H1 (cell line): ENCODE measurements at regions not wholly inside any gene's neighbourhood (a gene's known extent, or its start where the extent isn't known, plus 50 kb on each side); places are given as distances from the start of the nearest gene placed in this dataset.

ENCODE experiments used
- CTCF ChIA-PET: fragments of 300-600 bp; sonication (Branson Sonifier 250); formaldehyde crosslinking; loops from one replicate; lab custom pipeline; 2021; ENCODE audit not compliant: partially characterized antibody; lab: Charles Lee
- POLR2A ChIA-PET: fragments of 300-600 bp; sonication (Branson Sonifier 250); formaldehyde crosslinking; loops from one replicate; lab custom pipeline; 2021; ENCODE audit warnings: inconsistent platforms; ENCODE audit not compliant: partially characterized antibody; lab: Charles Lee
- DNase-seq, 2 experiments: peaks; one replicate each; pipeline versions ENCODE4 v3.0.0 to v3.0.0-alpha.2; 2010 to 2022; ENCODE audit warnings: low spot score in 2 of 2, low read depth in 1 of 2, mixed read lengths in 1 of 2
- FAIRE-seq: peaks from 2 replicates; lab custom pipeline; 2011; peaks lifted over from hg19 to GRCh38; lab: Jason Lieb, UNC
- H2AFZ ChIP-seq: 2 replicates; pipeline ENCODE4 v1.8.1; 2012; ENCODE audit warnings: low read length, inconsistent platforms
- H2AK5ac ChIP-seq: 2 replicates; pipeline ENCODE4 v1.6.1; 2013; ENCODE audit warnings: low read depth, low read length
- H2BK120ac ChIP-seq: replicated peaks from 2 replicates; pipeline ENCODE3; 2013; ENCODE audit warnings: low read depth, low read length, inconsistent platforms
- H2BK12ac ChIP-seq: 2 replicates; pipeline ENCODE4 v1.6.1; 2013; ENCODE audit warnings: low read depth, low read length
- H2BK15ac ChIP-seq: 2 replicates; pipeline ENCODE4 v1.6.1; 2013; ENCODE audit warnings: low read length
- H2BK20ac ChIP-seq: 2 replicates; pipeline ENCODE4 v1.6.1; 2013; ENCODE audit warnings: low read length
- H2BK5ac ChIP-seq: 2 replicates; pipeline ENCODE4 v1.6.1; 2013; ENCODE audit warnings: low read depth, low read length
- H3K14ac ChIP-seq: 2 replicates; pipeline ENCODE4 v1.6.1; 2013; ENCODE audit warnings: inconsistent platforms; ENCODE audit not compliant: insufficient read length
- H3K18ac ChIP-seq: 2 replicates; pipeline ENCODE4 v1.6.1; 2013; ENCODE audit warnings: low read length; ENCODE audit errors: extremely low read depth
- H3K23ac ChIP-seq: 2 replicates; pipeline ENCODE4 v1.6.1; 2013; ENCODE audit warnings: inconsistent platforms; ENCODE audit not compliant: insufficient read length
- H3K23me2 ChIP-seq: 2 replicates; pipeline ENCODE4 v1.6.1; 2013; ENCODE audit warnings: low read depth, low read length
- H3K27ac ChIP-seq: 2 replicates; pipeline ENCODE4 v1.6.1; 2011; ENCODE audit warnings: low read depth, low read length, inconsistent platforms
- H3K27me3 ChIP-seq, 4 experiments: replicated peaks in 1 of 4; 1 replicate in 1 of 4; 2 replicates in 3 of 4; pipeline versions ENCODE4 v1.6.1 to v1.8.1; 2011 to 2013; ENCODE audit warnings: low read length in 3 of 4, mild to moderate bottlenecking in 3 of 4, inconsistent platforms in 2 of 4, mixed read lengths in 2 of 4, moderate library complexity in 1 of 4; ENCODE audit not compliant: control insufficient read depth in 3 of 4, insufficient read depth in 3 of 4; ENCODE audit errors: extremely low read depth in 1 of 4
- H3K36me3 ChIP-seq, 4 experiments: 2 replicates each; pipeline versions ENCODE4 v1.6.1 to v1.8.1; 2011 to 2013; ENCODE audit warnings: mild to moderate bottlenecking in 4 of 4, low read length in 3 of 4, moderate library complexity in 2 of 4, control low read depth in 1 of 4, inconsistent platforms in 1 of 4; ENCODE audit not compliant: insufficient read depth in 4 of 4, control insufficient read depth in 2 of 4
- H3K4ac ChIP-seq: replicated peaks from 2 replicates; pipeline ENCODE3; 2013; ENCODE audit warnings: low read length, low read depth, mixed read lengths, inconsistent platforms; ENCODE audit not compliant: insufficient read length
- H3K4me1 ChIP-seq, 4 experiments: replicated peaks in 1 of 4; 1 replicate in 1 of 4; 2 replicates in 3 of 4; pipeline versions ENCODE4 v1.6.1 to v1.8.1; 2011 to 2013; ENCODE audit warnings: low read length in 3 of 4, inconsistent platforms in 2 of 4, mixed read lengths in 1 of 4; ENCODE audit not compliant: insufficient read depth in 4 of 4, control insufficient read depth in 3 of 4
- H3K4me2 ChIP-seq, 2 experiments: 2 replicates each; pipeline versions ENCODE4 v1.6.1 to v1.8.1; 2011 to 2013; ENCODE audit warnings: low read depth in 2 of 2, low read length in 2 of 2, control low read depth in 1 of 2, inconsistent platforms in 1 of 2, mild to moderate bottlenecking in 1 of 2; ENCODE audit not compliant: insufficient read depth in 1 of 2
- H3K4me3 ChIP-seq, 4 experiments: fragments of 200-600, 300-600 bp in 1 of 4; sonication (generic), shearing (Covaris generic), sonication (Bioruptor Twin) in 1 of 4; 2 replicates each; pipeline versions ENCODE4 v1.5.1 to v1.8.1; 2011 to 2016; ENCODE audit warnings: low read length in 4 of 4, low read depth in 3 of 4, control low read depth in 2 of 4, inconsistent platforms in 2 of 4, mild to moderate bottlenecking in 2 of 4, mixed read lengths in 1 of 4, moderate library complexity in 1 of 4; ENCODE audit not compliant: insufficient read depth in 2 of 4; ENCODE audit errors: extremely low read depth in 1 of 4
- H3K56ac ChIP-seq: replicated peaks from 2 replicates; pipeline ENCODE3; 2013; ENCODE audit warnings: low read depth, mild to moderate bottlenecking, mixed read lengths, low read length, inconsistent platforms; ENCODE audit not compliant: insufficient read length
- H3K79me1 ChIP-seq: 2 replicates; pipeline ENCODE4 v1.6.1; 2013; ENCODE audit warnings: low read depth, low read length, control low read depth
- H3K79me2 ChIP-seq, 2 experiments: 2 replicates each; pipeline versions ENCODE4 v1.6.1 to v1.8.1; 2012 to 2013; ENCODE audit warnings: low read length in 2 of 2, mild to moderate bottlenecking in 2 of 2, inconsistent platforms in 1 of 2; ENCODE audit not compliant: insufficient read depth in 2 of 2, control insufficient read depth in 1 of 2
- H3K9ac ChIP-seq, 4 experiments: replicated peaks in 1 of 4; 1 replicate in 1 of 4; 2 replicates in 3 of 4; pipeline versions ENCODE4 v1.6.1 to v1.8.1; 2011 to 2013; ENCODE audit warnings: low read depth in 3 of 4, low read length in 3 of 4, control low read depth in 2 of 4, mild to moderate bottlenecking in 2 of 4, moderate library complexity in 2 of 4, inconsistent platforms in 1 of 4; ENCODE audit errors: extremely low read depth in 1 of 4
- H3K9me3 ChIP-seq, 2 experiments: 2 replicates each; pipeline versions ENCODE4 v1.6.1 to v1.8.1; 2012 to 2013; ENCODE audit warnings: mild to moderate bottlenecking in 2 of 2, moderate library complexity in 2 of 2, control low read depth in 1 of 2, inconsistent platforms in 1 of 2, low read depth in 1 of 2, low read length in 1 of 2, mixed read lengths in 1 of 2; ENCODE audit not compliant: insufficient read depth in 2 of 2
- H4K20me1 ChIP-seq, 2 experiments: replicated peaks in 1 of 2; 2 replicates each; pipeline versions ENCODE3 to v1.8.1; 2011 to 2013; ENCODE audit warnings: inconsistent platforms in 2 of 2, low read length in 2 of 2, mild to moderate bottlenecking in 1 of 2; ENCODE audit not compliant: insufficient read depth in 2 of 2, control insufficient read depth in 1 of 2
- H4K5ac ChIP-seq: 2 replicates; pipeline ENCODE4 v1.6.1; 2013; ENCODE audit warnings: low read length, low read depth, mixed read lengths, inconsistent platforms; ENCODE audit not compliant: insufficient read length
- H4K8ac ChIP-seq: 2 replicates; pipeline ENCODE4 v1.8.0; 2013; ENCODE audit warnings: mild to moderate bottlenecking, moderate library complexity, low read length, inconsistent platforms; ENCODE audit not compliant: insufficient read depth; ENCODE audit errors: extremely low read depth
- H4K91ac ChIP-seq: replicated peaks from 2 replicates; pipeline ENCODE3; 2013; ENCODE audit warnings: low read length, mixed read lengths, inconsistent platforms; ENCODE audit not compliant: insufficient read length
- E2F6 ChIP-seq: IDR thresholded peaks from 2 replicates; pipeline ENCODE4 v1.6.1; 2012; ENCODE audit warnings: inconsistent platforms
- KDM4A ChIP-seq: IDR thresholded peaks from one replicate; pipeline ENCODE4 v1.7.1; 2012; ENCODE audit warnings: low read depth, mild to moderate bottlenecking, moderate library complexity, low read length, inconsistent platforms; ENCODE audit not compliant: severe bottlenecking
- SAP30 ChIP-seq: fragments of 300-600 bp; sonication (generic); IDR thresholded peaks from 2 replicates; pipeline ENCODE4 v1.7.1; 2012; ENCODE audit warnings: low read length, moderate library complexity, mild to moderate bottlenecking, inconsistent platforms; ENCODE audit not compliant: insufficient read depth, insufficient replicate concordance
- SUZ12 ChIP-seq: fragments of 200-600 bp; sonication (generic); IDR thresholded peaks from 2 replicates; pipeline ENCODE4 v1.6.1; 2012; ENCODE audit warnings: mild to moderate bottlenecking, inconsistent platforms, low read length, moderate library complexity, mixed read lengths
- WGBS, 2 experiments: shearing (Covaris generic) in 1 of 2; methylation state at CpG; one replicate each; pipeline versions ENCODE4 v1.1.6 to v1.1.7; 2013 to 2015; ENCODE audit warnings: low lambda C conversion rate in 2 of 2, mixed read lengths in 2 of 2, inconsistent platforms in 1 of 2, low coverage in 1 of 2, missing lambda C conversion rate in 1 of 2; ENCODE audit not compliant: insufficient replicate concordance in 2 of 2, insufficient coverage in 1 of 2, insufficient read length in 1 of 2; ENCODE audit errors: extremely low coverage in 1 of 2, missing lambda C conversion rate in 1 of 2; 5-methylcytosine and 5-hydroxymethylcytosine counted together

GRCh38 chr3:107032111-107032510 is 345.1 kb upstream of the CCDC54 start:
- no peak overlapping the region for H2AK5ac ChIP-seq
- ChIA-PET POLR2A (no interaction called here), CTCF (no interaction called here)
- H3K9me3 ChIP-seq, result peaks cover 0 to 1% of the 10 kb centered on the region in 2 experiments; a peak in 1 of 4 replicates
- no peak overlapping the region for H3K4ac ChIP-seq
- H3K27me3 ChIP-seq, result peaks cover 0 to 1% (median 0%) of the 10 kb centered on the region in 4 experiments; a peak in 1 of 7 replicates
- TF ChIP-seq SUZ12 (no peak), KDM4A (no peak), SAP30 (no peak), E2F6 (no peak)
- no peak overlapping the region for H3K23ac ChIP-seq
- H3K18ac ChIP-seq, result no peak overlapping the region
- no peak overlapping the region for H2BK15ac ChIP-seq
- no peak overlapping the region for H3K9ac ChIP-seq
- H2BK120ac ChIP-seq, result no peak overlapping the region
- no peak overlapping the region for H2BK20ac ChIP-seq
- no peak overlapping the region for H3K4me3 ChIP-seq
- no peak overlapping the region for H2BK12ac ChIP-seq
- H4K91ac ChIP-seq, result no peak overlapping the region
- H4K8ac ChIP-seq, result no peak overlapping the region
- no peak for DNase-seq
- H4K5ac ChIP-seq, result no peak overlapping the region
- no peaks in the 10 kb centered on the region for H3K79me2 ChIP-seq
- no peaks in the 10 kb centered on the region for H3K4me1 ChIP-seq
- no peaks in the 10 kb centered on the region; the same call in 1 of the 2 replicates for H3K23me2 ChIP-seq
- no peaks in the 10 kb centered on the region for H3K36me3 ChIP-seq
- H3K79me1 ChIP-seq, result no peaks in the 10 kb centered on the region
- 97% methylated on average over 2 of the region's 2 CpGs; no CpG with 5 or more reads in 1 of the 2 experiments for WGBS, 2 experiments
- no peak overlapping the region for H2AFZ ChIP-seq
- no peak overlapping the region for H3K27ac ChIP-seq
- H4K20me1 ChIP-seq, result no peaks in the 10 kb centered on the region
- H2BK5ac ChIP-seq, result no peak overlapping the region
- no peak overlapping the region for H3K56ac ChIP-seq
- H3K14ac ChIP-seq, result no peak overlapping the region
- FAIRE-seq, result no peak
- H3K4me2 ChIP-seq, result no peak overlapping the region
